Panc1 (cell line): ENCODE measurements at regions not wholly inside any gene's neighbourhood (a gene's known extent, or its start where the extent isn't known, plus 50 kb on each side); places are given as distances from the start of the nearest gene placed in this dataset.

ENCODE experiments used
- ATAC-seq: fragments of 200-7000 bp; cut with Tn5 transposase; 2 replicates; pipeline ENCODE4 v1.9.1; 2020; ENCODE audit warnings: mild to moderate bottlenecking, moderate library complexity
- BruUV-seq: library from RNA; stranded (reverse); fragments of 400-500 nt; replicated peaks from 2 replicates; lab custom pipeline; 2021; lab: Mats Ljungman, UMichigan
- CTCF ChIA-PET: fragments of 300-600 bp; sonication (Branson Sonifier 250); formaldehyde crosslinking; loops from one replicate; lab custom pipeline; 2022; ENCODE audit warnings: antibody characterized with exemption; lab: Charles Lee
- POLR2A ChIA-PET: fragments of 300-600 bp; sonication (Branson Sonifier 250); formaldehyde crosslinking; loops from one replicate; lab custom pipeline; 2022; ENCODE audit warnings: antibody characterized with exemption; lab: Charles Lee
- DNase-seq: peaks from one replicate; pipeline ENCODE4 v3.0.0-alpha.2; 2010; ENCODE audit warnings: low read depth, low spot score
- H3K27ac ChIP-seq: 2 replicates; pipeline ENCODE4 v1.5.1; 2011; ENCODE audit warnings: mild to moderate bottlenecking, low read length, inconsistent platforms
- H3K27me3 ChIP-seq: fragments of 200-500 bp; sonication (Bioruptor generic); 2 replicates; pipeline ENCODE4 v1.6.0; 2014; ENCODE audit warnings: low read length, inconsistent platforms; ENCODE audit not compliant: control insufficient read depth, insufficient read depth
- H3K36me3 ChIP-seq: fragments of 200-500 bp; sonication (Bioruptor generic); 2 replicates; pipeline ENCODE4 v1.5.1; 2014; ENCODE audit warnings: inconsistent platforms, mild to moderate bottlenecking, low read length, moderate library complexity; ENCODE audit not compliant: control insufficient read depth, insufficient read depth
- H3K4me1 ChIP-seq: 2 replicates; pipeline ENCODE4 v1.5.1; 2011; ENCODE audit warnings: inconsistent platforms, mild to moderate bottlenecking, low read length, moderate library complexity; ENCODE audit not compliant: control insufficient read depth, insufficient read depth
- H3K4me3 ChIP-seq, 2 experiments: 2 replicates each; pipeline ENCODE4 v1.5.1; 2011 to 2012; ENCODE audit warnings: low read depth in 2 of 2, low read length in 2 of 2, mild to moderate bottlenecking in 2 of 2, inconsistent platforms in 1 of 2, moderate library complexity in 1 of 2
- H3K9me3 ChIP-seq: fragments of 200-500 bp; sonication (Bioruptor generic); 2 replicates; pipeline ENCODE4 v1.5.1; 2014; ENCODE audit warnings: low read depth, mild to moderate bottlenecking, inconsistent platforms, low read length, moderate library complexity; ENCODE audit not compliant: control insufficient read depth, insufficient read depth
- CTCF ChIP-seq: fragments of 450-650 bp; IDR thresholded peaks from 2 replicates; pipeline ENCODE4 v1.5.1; 2017; ENCODE audit warnings: mild to moderate bottlenecking
- POLR2AphosphoS5 ChIP-seq: IDR thresholded peaks from 2 replicates; pipeline ENCODE4 v1.6.1; 2012; ENCODE audit warnings: mild to moderate bottlenecking, low read depth, low read length, moderate library complexity
- REST ChIP-seq, 2 experiments: IDR thresholded peaks; 2 replicates each; pipeline ENCODE4 v1.6.1; 2011 to 2012; ENCODE audit warnings: low read depth in 2 of 2, control low read depth in 1 of 2, low read length in 1 of 2, mild to moderate bottlenecking in 1 of 2, moderate library complexity in 1 of 2; ENCODE audit not compliant: insufficient read depth in 1 of 2
- SIN3A ChIP-seq: IDR thresholded peaks from 2 replicates; pipeline ENCODE4 v1.6.1; 2012; ENCODE audit warnings: low read depth, mild to moderate bottlenecking, low read length, moderate library complexity, borderline replicate concordance; ENCODE audit not compliant: insufficient read depth
- TCF7L2 ChIP-seq: IDR thresholded peaks from 2 replicates; pipeline ENCODE4 v1.6.1; 2011; ENCODE audit warnings: mild to moderate bottlenecking, low read depth, low read length, inconsistent platforms
- in situ Hi-C: cut with HindIII; loops from 2 replicates; pipeline ENCODE4 v1.10.0; 2016; ENCODE audit warnings: low sequenced_read_pairs, low pct_unique_long_range_greater_than_20kb
- intact Hi-C: fragments of 100-400 bp; cut with micrococcal nuclease; formaldehyde crosslinking; loops from one replicate; pipeline ENCODE4 v1.10.0; 2022; ENCODE audit not compliant: unreplicated experiment

- no TSS peak for BruUV-seq
- CTCF ChIA-PET, result no interaction called here
Measured at GRCh38 chr2:16252251-16252650, 311.9 kb downstream of the MYCN start.

GRCh38 chr2:16251511-16252225 lies 311.3 kb downstream of the MYCN start:
- ATAC-seq (no peak), DNase-seq (no peak)
- intact Hi-C loops, result no loop called here
- in situ Hi-C loops, result no loop called here
- Histone ChIP-seq H3K27ac (no peak overlapping the region), H3K27me3 (no peaks in the 10 kb centered on the region; the same call in 1 of the 2 replicates), H3K9me3 (no peaks in the 10 kb centered on the region), H3K4me1 (no peaks in the 10 kb centered on the region), H3K4me3 (no peak overlapping the region), H3K36me3 (no peaks in the 10 kb centered on the region)
- ChIA-PET POLR2A (no interaction called here), CTCF (no interaction called here)
- BruUV-seq, result no TSS peak
- no peak for TF ChIP-seq TCF7L2
- no peak for TF ChIP-seq POLR2AphosphoS5
- TF ChIP-seq REST (IDR thresholded peaks at IDR 0.05; ENCODE audit: insufficient read depth in 1 of 2, low read depth in 2 of 2, low read length in 1 of 2), result no peak
- TF ChIP-seq SIN3A, result no peak
- no peak for TF ChIP-seq CTCF

More at GRCh38 chr2:16252251-16252650, 311.9 kb downstream of the MYCN start:
- Histone ChIP-seq H3K27ac (no peak overlapping the region), H3K27me3 (no peaks in the 10 kb centered on the region; the same call in 1 of the 2 replicates), H3K9me3 (no peaks in the 10 kb centered on the region), H3K36me3 (no peaks in the 10 kb centered on the region), H3K4me3 (no peak overlapping the region), H3K4me1 (no peaks in the 10 kb centered on the region)
- ATAC-seq (no peak), DNase-seq (no peak)
- in situ Hi-C loops, result no loop called here
- TF ChIP-seq REST (IDR thresholded peaks at IDR 0.05; ENCODE audit: insufficient read depth in 1 of 2, low read depth in 2 of 2, low read length in 1 of 2) (no peak), CTCF (no peak), POLR2AphosphoS5 (no peak), SIN3A (no peak), TCF7L2 (no peak)
- intact Hi-C loops, result no loop called here
- POLR2A ChIA-PET, result no interaction called here
